PC-3 (cell line): ENCODE measurements at regions not wholly inside any gene's neighbourhood (a gene's known extent, or its start where the extent isn't known, plus 50 kb on each side); places are given as distances from the start of the nearest gene placed in this dataset.

Experiments
- ATAC-seq: fragments of 200-7000 bp; cut with Tn5 transposase; 2 replicates; pipeline ENCODE4 v1.9.1; 2020; ENCODE audit warnings: mild to moderate bottlenecking, moderate library complexity
- BruUV-seq: library from RNA; stranded (reverse); fragments of 400-500 nt; replicated peaks from 2 replicates; lab custom pipeline; 2021; lab: Mats Ljungman, UMichigan
- CTCF ChIA-PET: fragments of 300-600 bp; sonication (Branson Sonifier 250); formaldehyde crosslinking; loops from one replicate; lab custom pipeline; 2022; ENCODE audit warnings: antibody characterized with exemption; lab: Charles Lee
- POLR2A ChIA-PET: fragments of 300-600 bp; sonication (Branson Sonifier 250); formaldehyde crosslinking; loops from one replicate; lab custom pipeline; 2022; ENCODE audit warnings: antibody characterized with exemption; ENCODE audit not compliant: unreplicated experiment; lab: Charles Lee
- DNase-seq: peaks from one replicate; pipeline ENCODE4 v3.0.0-alpha.2; 2015
- H2AFZ ChIP-seq: fragments of 300-600 bp; sonication (generic); 2 replicates; pipeline ENCODE4 v1.6.0; 2016; ENCODE audit warnings: antibody characterized with exemption, low read length
- H3F3A ChIP-seq: fragments of 300-600 bp; sonication (generic); one replicate; pipeline ENCODE4 v1.6.0; 2017; ENCODE audit warnings: antibody characterized with exemption, low read length, control low read depth, mild to moderate bottlenecking; ENCODE audit not compliant: unreplicated experiment
- H3K27ac ChIP-seq: fragments of 300-600 bp; sonication (generic); 2 replicates; pipeline ENCODE4 v1.5.1; 2016; ENCODE audit warnings: mild to moderate bottlenecking, low read length
- H3K27me3 ChIP-seq: fragments of 300-600 bp; sonication (generic); 2 replicates; pipeline ENCODE4 v1.6.1; 2016; ENCODE audit warnings: low read length, mixed read lengths
- H3K36me3 ChIP-seq: fragments of 300-600 bp; sonication (generic); 2 replicates; pipeline ENCODE4 v1.6.1; 2016; ENCODE audit warnings: low read depth, mixed run types, low read length, mixed read lengths
- H3K4me1 ChIP-seq: fragments of 300-600 bp; sonication (generic); 2 replicates; pipeline ENCODE4 v1.5.1; 2016; ENCODE audit warnings: low read length; ENCODE audit not compliant: insufficient read depth
- H3K4me2 ChIP-seq: fragments of 300-600 bp; sonication (generic); 2 replicates; pipeline ENCODE4 v1.6.0; 2016; ENCODE audit warnings: low read length
- H3K4me3 ChIP-seq: fragments of 300-600 bp; sonication (generic); 2 replicates; pipeline ENCODE4 v1.5.1; 2016; ENCODE audit warnings: mild to moderate bottlenecking, low read length, mixed read lengths
- H3K79me2 ChIP-seq: fragments of 300-600 bp; sonication (generic); 2 replicates; pipeline ENCODE4 v1.6.1; 2017; ENCODE audit warnings: low read length, mixed read lengths
- H3K9ac ChIP-seq: fragments of 300-600 bp; sonication (generic); 2 replicates; pipeline ENCODE4 v1.6.0; 2016; ENCODE audit warnings: mild to moderate bottlenecking, low read length
- H3K9me2 ChIP-seq: fragments of 300-600 bp; sonication (generic); replicated peaks from 2 replicates; pipeline ENCODE4 v1.6.1; 2016; ENCODE audit warnings: mixed run types, low read length, mixed read lengths
- H3K9me3 ChIP-seq: fragments of 300-600 bp; sonication (generic); 2 replicates; pipeline ENCODE4 v1.6.1; 2016; ENCODE audit warnings: low read length, mixed read lengths
- H4K20me1 ChIP-seq: fragments of 300-600 bp; sonication (generic); 2 replicates; pipeline ENCODE4 v1.6.1; 2016; ENCODE audit warnings: low read length, mixed read lengths
- CTCF ChIP-seq: fragments of 300-600 bp; sonication (generic); conservative IDR thresholded peaks from 2 replicates; pipeline ENCODE4 v1.5.1; 2017; ENCODE audit warnings: antibody characterized with exemption, low read depth, mild to moderate bottlenecking, low read length
- EZH2 ChIP-seq: fragments of 300-600 bp; sonication (generic); IDR thresholded peaks from one replicate; pipeline ENCODE4 v1.6.1; 2017; ENCODE audit warnings: antibody characterized with exemption, mild to moderate bottlenecking, low read length; ENCODE audit not compliant: unreplicated experiment
- EZH2phosphoT487 ChIP-seq: fragments of 300-600 bp; sonication (generic); IDR thresholded peaks from 2 replicates; pipeline ENCODE4 v1.6.1; 2018; ENCODE audit warnings: mild to moderate bottlenecking, antibody characterized with exemption, low read length, borderline replicate concordance
- intact Hi-C: fragments of 100-400 bp; cut with micrococcal nuclease; formaldehyde crosslinking; loops from 2 replicates; pipeline ENCODE4 v1.9.0; 2023

- H3K9ac ChIP-seq = no peak overlapping the region
- no peak overlapping the region for H3K4me3 ChIP-seq
- H3K4me1 ChIP-seq = peaks cover 17% of the 10 kb centered on the region
- H2AFZ ChIP-seq = no peak overlapping the region
- ATAC-seq (no peak), DNase-seq (no peak)
- no peak overlapping the region for H3K4me2 ChIP-seq
- H3F3A ChIP-seq = no peaks in the 10 kb centered on the region
- BruUV-seq = no TSS peak
- H3K79me2 ChIP-seq = no peaks in the 10 kb centered on the region
- H3K27me3 ChIP-seq = no peaks in the 10 kb centered on the region
- no peaks in the 10 kb centered on the region for H4K20me1 ChIP-seq
- no peak overlapping the region for H3K27ac ChIP-seq
- intact Hi-C loops = loop anchor here (10.0 kb wide), 1 partner anchor 325 kb away; no protein-coding TSS in a partner anchor
- POLR2A ChIA-PET = interaction anchor here (0.5 kb wide), 1 partner anchor 54 kb away, joined by 16 read pairs; no protein-coding TSS in a partner anchor
- CTCF ChIA-PET = no interaction called here
- no peaks in the 10 kb centered on the region for H3K9me2 ChIP-seq
- no peaks in the 10 kb centered on the region for H3K9me3 ChIP-seq
- TF ChIP-seq EZH2 = no peak
- no peak for TF ChIP-seq EZH2phosphoT487
- no peak for TF ChIP-seq CTCF
- H3K36me3 ChIP-seq = no peaks in the 10 kb centered on the region
Measured at GRCh38 chr14:51449681-51450080, 202.0 kb upstream of the FRMD6 start.

- POLR2A ChIA-PET = no interaction called here
Measured at GRCh38 chr14:51451561-51451960, 200.1 kb upstream of the FRMD6 start.

More at GRCh38 chr14:51451561-51451960, 200.1 kb upstream of the FRMD6 start:
- intact Hi-C loops = no loop called here
- BruUV-seq = no TSS peak
- Histone ChIP-seq H2AFZ (no peak overlapping the region), H3K4me3 (no peak overlapping the region), H3K4me1 (peaks cover 21% of the 10 kb centered on the region), H3K36me3 (no peaks in the 10 kb centered on the region), H3K27ac (no peak overlapping the region), H3K9me3 (no peaks in the 10 kb centered on the region), H3F3A (no peaks in the 10 kb centered on the region), H3K4me2 (no peak overlapping the region), H4K20me1 (no peaks in the 10 kb centered on the region), H3K27me3 (no peaks in the 10 kb centered on the region), H3K9me2 (no peaks in the 10 kb centered on the region), H3K79me2 (no peaks in the 10 kb centered on the region), H3K9ac (no peak overlapping the region)
- CTCF ChIA-PET = no interaction called here
- ATAC-seq (no peak), DNase-seq (no peak)
- TF ChIP-seq CTCF (no peak), EZH2phosphoT487 (no peak), EZH2 (no peak)
